Endothelial cell (in vitro differentiated cells): ENCODE measurements at regions not wholly inside any gene's neighbourhood (a gene's known extent, or its start where the extent isn't known, plus 50 kb on each side); places are given as distances from the start of the nearest gene placed in this dataset.

Source experiments
- DNase-seq: peaks from one replicate; pipeline ENCODE4 v3.0.0; 2021; ENCODE audit warnings: low spot score
- H3K27ac Mint-ChIP-seq: one replicate; pipeline ENCODE4 v1.8.0; 2021; ENCODE audit warnings: mixed read lengths, inconsistent platforms; ENCODE audit not compliant: unreplicated experiment
- H3K27me3 Mint-ChIP-seq: one replicate; pipeline ENCODE4 v1.8.0; 2021; ENCODE audit warnings: mild to moderate bottlenecking, moderate library complexity, mixed read lengths, inconsistent platforms; ENCODE audit not compliant: unreplicated experiment
- H3K36me3 Mint-ChIP-seq: one replicate; pipeline ENCODE4 v1.8.0; 2021; ENCODE audit warnings: mild to moderate bottlenecking, low read depth, mixed read lengths, inconsistent platforms; ENCODE audit not compliant: unreplicated experiment
- H3K4me1 Mint-ChIP-seq: one replicate; pipeline ENCODE4 v1.8.0; 2021; ENCODE audit warnings: mild to moderate bottlenecking, mixed read lengths, inconsistent platforms; ENCODE audit not compliant: unreplicated experiment
- H3K4me3 Mint-ChIP-seq: one replicate; pipeline ENCODE4 v1.8.0; 2021; ENCODE audit warnings: mild to moderate bottlenecking, mixed read lengths, inconsistent platforms; ENCODE audit not compliant: unreplicated experiment
- H3K9me3 Mint-ChIP-seq: one replicate; pipeline ENCODE4 v1.8.0; 2021; ENCODE audit warnings: mixed read lengths, inconsistent platforms; ENCODE audit not compliant: unreplicated experiment
- CTCF ChIP-seq: fragments of 200-600 bp; sonication (generic); IDR thresholded peaks from one replicate; pipeline ENCODE4 v1.5.0; 2021; ENCODE audit warnings: antibody characterized with exemption; ENCODE audit not compliant: unreplicated experiment

GRCh38 chr14:38856798-38857197, 246.2 kb downstream of the SEC23A start:
- H3K27me3 Mint-ChIP-seq: peaks cover 7% of the 10 kb centered on the region
- no peak for DNase-seq
- no peak for TF ChIP-seq CTCF
- H3K9me3 Mint-ChIP-seq: no peaks in the 10 kb centered on the region
- H3K36me3 Mint-ChIP-seq: no peaks in the 10 kb centered on the region
- no peak overlapping the region for H3K27ac Mint-ChIP-seq
- H3K4me3 Mint-ChIP-seq: no peak overlapping the region
- peaks cover 4% of the 10 kb centered on the region for H3K4me1 Mint-ChIP-seq

- DNase-seq: no peak
- Mint-ChIP-seq H3K36me3 (no peaks in the 10 kb centered on the region), H3K9me3 (no peaks in the 10 kb centered on the region), H3K4me1 (peaks cover 4% of the 10 kb centered on the region), H3K27me3 (peaks cover 5% of the 10 kb centered on the region), H3K4me3 (no peak overlapping the region), H3K27ac (no peak overlapping the region)
- TF ChIP-seq CTCF: no peak
Observed at GRCh38 chr14:38855513-38855912, 247.5 kb downstream of the SEC23A start.

- Mint-ChIP-seq H3K9me3 (no peaks in the 10 kb centered on the region), H3K4me3 (no peak overlapping the region), H3K27me3 (peaks cover 2% of the 10 kb centered on the region), H3K27ac (no peak overlapping the region), H3K4me1 (peaks cover 4% of the 10 kb centered on the region), H3K36me3 (no peaks in the 10 kb centered on the region)
- no peak for DNase-seq
- TF ChIP-seq CTCF: no peak
Observed at GRCh38 chr14:38851111-38851510, 251.9 kb downstream of the SEC23A start.

- Mint-ChIP-seq H3K4me1 (peaks cover 4% of the 10 kb centered on the region), H3K9me3 (no peaks in the 10 kb centered on the region), H3K4me3 (no peak overlapping the region), H3K27me3 (peaks cover 2% of the 10 kb centered on the region), H3K36me3 (no peaks in the 10 kb centered on the region), H3K27ac (no peak overlapping the region)
- TF ChIP-seq CTCF: no peak
- DNase-seq: no peak
Observed at GRCh38 chr14:38850664-38851063, 252.4 kb downstream of the SEC23A start.

GRCh38 chr14:38848243-38848935, 254.6 kb downstream of the SEC23A start:
- Mint-ChIP-seq H3K9me3 (no peaks in the 10 kb centered on the region), H3K4me1 (no peaks in the 10 kb centered on the region), H3K27ac (no peak overlapping the region), H3K36me3 (no peaks in the 10 kb centered on the region), H3K4me3 (no peak overlapping the region), H3K27me3 (peaks cover 1% of the 10 kb centered on the region)
- TF ChIP-seq CTCF: no peak
- DNase-seq: no peak
